K562 (cell line): ENCODE measurements at regions not wholly inside any gene's neighbourhood (a gene's known extent, or its start where the extent isn't known, plus 50 kb on each side); places are given as distances from the start of the nearest gene placed in this dataset.

Source experiments
- ATAC-seq: fragments of 200-7000 bp; cut with Tn5 transposase; 3 replicates; pipeline ENCODE4 v1.9.1; 2020; ENCODE audit warnings: moderate library complexity
- BruUV-seq: library from RNA; stranded (reverse); fragments of 400-500 nt; replicated peaks from 2 replicates; lab custom pipeline; 2021; lab: Mats Ljungman, UMichigan
- CTCF ChIA-PET: fragments of 300-600 bp; formaldehyde crosslinking; extraction: SDS; loops from one replicate; lab custom pipeline; 2021; ENCODE audit warnings: low intra/inter-chr PET ratio; lab: Yijun Ruan, JAX
- POLR2A ChIA-PET: fragments of 300-600, 350-650 bp; sonication (Branson Sonifier 250); formaldehyde crosslinking; extraction: SDS; loops from one replicate; lab custom pipeline; 2021; ENCODE audit warnings: antibody characterized with exemption, inconsistent platforms; lab: Yijun Ruan, JAX
- DNase-seq, 4 experiments: peaks; one replicate each; pipeline versions ENCODE4 v3.0.0 to v3.0.0-alpha.2; 2011 to 2018; ENCODE audit warnings: low spot score in 3 of 4, mixed read lengths in 3 of 4; ENCODE audit errors: extremely low read depth in 1 of 4
- FAIRE-seq: peaks from 2 replicates; lab custom pipeline; 2011; peaks lifted over from hg19 to GRCh38; lab: Jason Lieb, UNC
- H2AFZ ChIP-seq: 2 replicates; pipeline ENCODE4 v1.6.0; 2011; ENCODE audit warnings: low read depth, low read length, control low read depth, inconsistent platforms
- H3K27ac ChIP-seq: fragments of 200-600 bp; 3 replicates; pipeline ENCODE4 v1.8.0; 2011; ENCODE audit warnings: low read depth, mild to moderate bottlenecking, control low read depth, inconsistent platforms, low read length, moderate library complexity, mixed read lengths; ENCODE audit errors: extremely low read depth
- H3K27me3 ChIP-seq, 2 experiments: fragments of 300-600 bp in 1 of 2; 2 replicates in 1 of 2; 3 replicates in 1 of 2; pipeline versions ENCODE4 v1.6.0 to v1.8.0; 2011; ENCODE audit warnings: inconsistent platforms in 2 of 2, low read length in 2 of 2, mild to moderate bottlenecking in 1 of 2, mixed read lengths in 1 of 2, moderate library complexity in 1 of 2; ENCODE audit not compliant: control insufficient read depth in 2 of 2, insufficient read depth in 2 of 2
- H3K36me3 ChIP-seq: fragments of 300-600 bp; 3 replicates; pipeline ENCODE4 v1.8.0; 2011; ENCODE audit warnings: mild to moderate bottlenecking, low read length, inconsistent platforms; ENCODE audit not compliant: control insufficient read depth, insufficient read depth
- H3K4me1 ChIP-seq, 2 experiments: fragments of 200-600 bp in 1 of 2; replicated peaks in 1 of 2; 2 replicates in 1 of 2; 3 replicates in 1 of 2; pipeline versions ENCODE4 v1.5.1 to v1.8.0; 2011; ENCODE audit warnings: inconsistent platforms in 2 of 2, low read length in 2 of 2, mild to moderate bottlenecking in 1 of 2, mixed read lengths in 1 of 2, moderate library complexity in 1 of 2; ENCODE audit not compliant: control insufficient read depth in 2 of 2, insufficient read depth in 2 of 2
- H3K4me2 ChIP-seq: 2 replicates; pipeline ENCODE4 v1.6.1; 2011; ENCODE audit warnings: low read length, control low read depth, inconsistent platforms, mixed read lengths; ENCODE audit not compliant: insufficient read depth
- H3K4me3 ChIP-seq: fragments of 200-600 bp; sonication (generic), shearing (Covaris generic); 2 replicates; pipeline ENCODE4 v1.5.1; 2016; ENCODE audit warnings: control low read depth, inconsistent platforms
- H3K79me2 ChIP-seq: fragments of 200-600 bp; 3 replicates; pipeline ENCODE4 v1.8.0; 2011; ENCODE audit warnings: low read length, inconsistent platforms; ENCODE audit not compliant: control insufficient read depth, insufficient read depth
- H3K9ac ChIP-seq, 2 experiments: 2 replicates each; pipeline versions ENCODE4 v1.6.0 to v1.6.1; 2011; ENCODE audit warnings: low read depth in 2 of 2, low read length in 2 of 2, control low read depth in 1 of 2, inconsistent platforms in 1 of 2, mild to moderate bottlenecking in 1 of 2, mixed read lengths in 1 of 2; ENCODE audit not compliant: insufficient read depth in 1 of 2
- H3K9me1 ChIP-seq: one replicate; pipeline ENCODE4 v1.6.0; 2011; ENCODE audit warnings: inconsistent platforms, mild to moderate bottlenecking, low read length, moderate library complexity; ENCODE audit not compliant: control insufficient read depth, insufficient read depth
- H3K9me3 ChIP-seq: replicated peaks from 2 replicates; pipeline ENCODE4 v1.5.1; 2011; ENCODE audit warnings: low read depth, low read length, inconsistent platforms; ENCODE audit not compliant: control insufficient read depth, insufficient read depth
- H4K20me1 ChIP-seq: replicated peaks from 2 replicates; pipeline ENCODE4 v1.6.1; 2011; ENCODE audit warnings: low read length, inconsistent platforms, mixed read lengths; ENCODE audit not compliant: control insufficient read depth, insufficient read depth
- AFF4 ChIP-seq: sonication (generic); formaldehyde crosslinking; IDR thresholded peaks from 2 replicates; pipeline ENCODE4 v1.8.0; 2023; ENCODE audit warnings: mild to moderate bottlenecking, missing genetic modification reagents
- ARID1B ChIP-seq: fragments of 450-650 bp; IDR thresholded peaks from 2 replicates; pipeline ENCODE4 v1.6.1; 2016; ENCODE audit warnings: antibody characterized with exemption, mild to moderate bottlenecking, inconsistent platforms
- E4F1 ChIP-seq: fragments of 250-450 bp; sonication (Bioruptor Pico); IDR thresholded peaks from 2 replicates; pipeline ENCODE4 v1.5.0; 2021; ENCODE audit warnings: mild to moderate bottlenecking, borderline replicate concordance
- GABPB1 ChIP-seq: sonication (generic); formaldehyde crosslinking; IDR thresholded peaks from 2 replicates; pipeline ENCODE4 v1.8.0; 2022; ENCODE audit warnings: mild to moderate bottlenecking, missing genetic modification reagents
- NR4A1 ChIP-seq, 2 experiments: fragments of 250-450 bp in 1 of 2; fragments of 450-650 bp in 1 of 2; sonication (Bioruptor Pico) in 1 of 2; IDR thresholded peaks; 2 replicates each; pipeline versions ENCODE4 v1.4.0 to v1.6.1; 2016 to 2020; ENCODE audit warnings: mild to moderate bottlenecking in 2 of 2, missing compliant biosample characterization in 1 of 2, missing genetic modification characterization in 1 of 2, moderate library complexity in 1 of 2
- PATZ1 ChIP-seq: fragments of 250-450 bp; sonication (Bioruptor Pico); IDR thresholded peaks from 2 replicates; pipeline ENCODE4 v1.5.0; 2020; ENCODE audit warnings: mild to moderate bottlenecking, borderline replicate concordance
- SMAD1 ChIP-seq: fragments of 150-350 bp; IDR thresholded peaks from 2 replicates; pipeline ENCODE4 v1.6.1; 2014; ENCODE audit warnings: low read length, low read depth; ENCODE audit not compliant: partially characterized antibody
- TAF1 ChIP-seq: IDR thresholded peaks from 2 replicates; pipeline ENCODE4 v1.6.1; 2011; ENCODE audit warnings: mild to moderate bottlenecking, low read length, moderate library complexity; ENCODE audit not compliant: insufficient read depth, control insufficient read depth, severe bottlenecking; ENCODE audit errors: extremely low read depth
- ZFP36 ChIP-seq: fragments of 150-350 bp; IDR thresholded peaks from 2 replicates; pipeline ENCODE4 v1.6.1; 2018; ENCODE audit warnings: low read length, low read depth; ENCODE audit not compliant: partially characterized antibody
- ZNF23 ChIP-seq: fragments of 250-450 bp; sonication (Bioruptor Pico); IDR thresholded peaks from 2 replicates; pipeline ENCODE4 v1.4.0; 2020; ENCODE audit warnings: mild to moderate bottlenecking
- ZNF764 ChIP-seq: fragments of 250-450 bp; sonication (Bioruptor Pico); IDR thresholded peaks from 2 replicates; pipeline ENCODE4 v1.4.0; 2020; ENCODE audit warnings: low read depth, mild to moderate bottlenecking, moderate library complexity
- WGBS: fragments of 100-300 bp; shearing (Covaris generic); methylation state at CpG from one replicate; pipeline ENCODE4 v1.1.6; 2016; ENCODE audit warnings: low coverage, mixed read lengths; ENCODE audit not compliant: insufficient coverage; ENCODE audit errors: missing lambda C conversion rate; 5-methylcytosine and 5-hydroxymethylcytosine counted together
- in situ Hi-C: fragments of 300-500 bp; cut with MboI; formaldehyde crosslinking; loops from 4 replicates; pipeline ENCODE4 v1.15.0; 2018; ENCODE audit warnings: inconsistent platforms, mixed read lengths
- intact Hi-C: fragments of 100-400 bp; cut with micrococcal nuclease; formaldehyde crosslinking; loops from 2 replicates; pipeline ENCODE4 v1.14.2; 2022

GRCh38 chr3:75140904-75141615 lies 523.1 kb upstream of the FRG2C start (continued):
- TF ChIP-seq PATZ1 (CRISPR knock-in tag) (no peak), NR4A1 (CRISPR knock-in tag; IDR thresholded peaks at IDR 0.05) (no peak), NR4A1 (tag; IDR thresholded peaks at IDR 0.05) (no peak), ZNF764 (CRISPR knock-in tag) (no peak), TAF1 (no peak)

GRCh38 chr3:75144406-75144805 lies 519.7 kb upstream of the FRG2C start:
- WGBS, result 4% methylated on average over 3 of the region's 3 CpGs
- no peak for FAIRE-seq
- TF ChIP-seq E4F1 (CRISPR knock-in tag), result no peak
- TF ChIP-seq ZFP36, result no peak
- no peak for TF ChIP-seq GABPB1 (CRISPR knock-in tag)
- TF ChIP-seq ARID1B, result no peak
- TF ChIP-seq AFF4 (CRISPR knock-in tag), result no peak
- no peak for TF ChIP-seq ZNF23 (CRISPR knock-in tag)
- no peak for TF ChIP-seq SMAD1

More at GRCh38 chr3:75144406-75144805, 519.7 kb upstream of the FRG2C start:
- Histone ChIP-seq H2AFZ (no peak overlapping the region), H3K27ac (no peak overlapping the region), H3K9me1 (no peaks in the 10 kb centered on the region), H3K79me2 (no peaks in the 10 kb centered on the region), H4K20me1 (no peaks in the 10 kb centered on the region), H3K9ac (no peak overlapping the region), H3K36me3 (no peaks in the 10 kb centered on the region), H3K4me1 (no peaks in the 10 kb centered on the region), H3K4me2 (no peak overlapping the region), H3K9me3 (no peaks in the 10 kb centered on the region), H3K4me3 (no peak overlapping the region), H3K27me3 (no peaks in the 10 kb centered on the region)
- DNase-seq (no peak), ATAC-seq (no peak)
- in situ Hi-C loops (no loop called here), intact Hi-C loops (no loop called here)
- CTCF ChIA-PET, result no interaction called here
- POLR2A ChIA-PET, result no interaction called here
- no TSS peak for BruUV-seq
